ENCODE measurements at regions not wholly inside any gene's neighbourhood (a gene's known extent, or its start where the extent isn't known, plus 50 kb on each side); places are given as distances from the start of the nearest gene placed in this dataset.

- H3K27ac ChIP-seq: no peak overlapping the region
- no peak overlapping the region for H3K4me3 ChIP-seq
- H3K27me3 ChIP-seq (replicated peaks; ENCODE audit: insufficient read depth): no peaks in the 10 kb centered on the region
- 41% methylated on average over 2 of the region's 2 CpGs for WGBS
- no peak for DNase-seq (ENCODE audit: low spot score)
- H3K9me3 ChIP-seq: no peaks in the 10 kb centered on the region
- H3K36me3 ChIP-seq: no peaks in the 10 kb centered on the region
- intact Hi-C loops (cut with DNase I): no loop called here
- no peaks in the 10 kb centered on the region for H3K4me1 ChIP-seq (replicated peaks)
- TF ChIP-seq CTCF (IDR thresholded peaks at IDR 0.05) (no peak), POLR2AphosphoS5 (IDR thresholded peaks at IDR 0.05) (no peak), POLR2A (IDR thresholded peaks at IDR 0.05) (no peak)
Measured at GRCh38 chr3:30471066-30471465, 135.3 kb upstream of the TGFBR2 start.

GRCh38 chr3:30471796-30472489 is 134.5 kb upstream of the TGFBR2 start:
- no peaks in the 10 kb centered on the region for H3K36me3 ChIP-seq
- H3K4me1 ChIP-seq (replicated peaks): no peaks in the 10 kb centered on the region
- TF ChIP-seq POLR2A (IDR thresholded peaks at IDR 0.05) (no peak), POLR2AphosphoS5 (IDR thresholded peaks at IDR 0.05) (no peak), CTCF (IDR thresholded peaks at IDR 0.05) (no peak)
- DNase-seq (ENCODE audit: low spot score): no peak
- H3K27me3 ChIP-seq (replicated peaks; ENCODE audit: insufficient read depth): no peaks in the 10 kb centered on the region
- intact Hi-C loops (cut with DNase I): no loop called here
- no peaks in the 10 kb centered on the region for H3K9me3 ChIP-seq
- no peak overlapping the region for H3K27ac ChIP-seq
- no peak overlapping the region for H3K4me3 ChIP-seq

- Histone ChIP-seq H3K27ac (no peak overlapping the region), H3K4me3 (no peak overlapping the region), H3K9me3 (no peaks in the 10 kb centered on the region), H3K36me3 (no peaks in the 10 kb centered on the region), H3K4me1 (replicated peaks) (no peaks in the 10 kb centered on the region), H3K27me3 (replicated peaks; ENCODE audit: insufficient read depth) (no peaks in the 10 kb centered on the region)
- 92% methylated on average over 3 of the region's 3 CpGs for WGBS
- no peak for TF ChIP-seq POLR2AphosphoS5 (IDR thresholded peaks at IDR 0.05)
- no peak for TF ChIP-seq POLR2A (IDR thresholded peaks at IDR 0.05)
- TF ChIP-seq CTCF (IDR thresholded peaks at IDR 0.05): no peak
- intact Hi-C loops (cut with DNase I): no loop called here
- DNase-seq (ENCODE audit: low spot score): no peak
Measured at GRCh38 chr3:30473374-30474051, 132.9 kb upstream of the TGFBR2 start.

GRCh38 chr3:30474371-30474770 is 132.0 kb upstream of the TGFBR2 start:
- no peaks in the 10 kb centered on the region for H3K36me3 ChIP-seq
- no peak for DNase-seq (ENCODE audit: low spot score)
- no peak overlapping the region for H3K27ac ChIP-seq
- no peak overlapping the region for H3K4me3 ChIP-seq
- intact Hi-C loops (cut with DNase I): no loop called here
- WGBS: 93% methylated on average over 1 of the region's 1 CpG
- no peaks in the 10 kb centered on the region for H3K27me3 ChIP-seq (replicated peaks; ENCODE audit: insufficient read depth)
- H3K9me3 ChIP-seq: no peaks in the 10 kb centered on the region
- H3K4me1 ChIP-seq (replicated peaks): no peaks in the 10 kb centered on the region
- no peak for TF ChIP-seq POLR2A (IDR thresholded peaks at IDR 0.05)
- TF ChIP-seq POLR2AphosphoS5 (IDR thresholded peaks at IDR 0.05): no peak
- TF ChIP-seq CTCF (IDR thresholded peaks at IDR 0.05): no peak
